ENCODE measurements at regions not wholly inside any gene's neighbourhood (a gene's known extent, or its start where the extent isn't known, plus 50 kb on each side); places are given as distances from the start of the nearest gene placed in this dataset.

DNA sequence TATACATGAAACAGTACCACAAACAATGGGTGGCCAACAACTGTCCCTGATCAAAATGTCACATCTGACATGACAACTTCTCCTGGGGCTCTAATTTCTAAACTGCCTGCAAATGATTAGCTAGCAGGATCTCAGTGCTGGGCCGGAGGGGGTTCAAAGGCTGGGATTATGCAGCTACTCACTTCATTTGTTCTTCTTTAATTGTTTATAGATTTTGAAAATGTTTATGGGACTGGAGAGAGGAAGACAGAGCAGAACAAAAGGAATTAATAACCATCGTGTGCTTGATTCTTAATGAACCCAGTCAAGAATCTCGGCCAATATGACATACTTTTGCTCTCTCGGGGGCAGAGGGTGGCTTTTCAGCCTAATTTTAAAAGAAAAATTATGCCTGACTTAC is 313.6 kb downstream of the NSG2 start:
- DNase-seq (ENCODE audit: low read depth, low spot score) (no peak), ATAC-seq (no peak), FAIRE-seq (no peak)
- no peak overlapping the region for H3K4me3 ChIP-seq
- no peaks in the 10 kb centered on the region for H3K9me3 ChIP-seq (replicated peaks; ENCODE audit: control insufficient read depth, insufficient read depth, low read length)
- intact Hi-C loops (cut with micrococcal nuclease; ENCODE audit: unreplicated experiment): no loop called here
- H3K36me3 ChIP-seq (ENCODE audit: control insufficient read depth in 2 of 2, insufficient read depth in 2 of 2, low read length in 1 of 2): no peaks in the 10 kb centered on the region
- H3K27ac ChIP-seq (ENCODE audit: control insufficient read depth, insufficient read depth): no peak overlapping the region
- H3K4me2 ChIP-seq (ENCODE audit: control insufficient read depth, insufficient read depth): no peak overlapping the region
- no TSS peak for BruUV-seq (replicated peaks)
- POLR2A ChIA-PET: no interaction called here
- H2AFZ ChIP-seq (ENCODE audit: control insufficient read depth, low read depth, low read length): no peak overlapping the region
- SMC1A ChIA-PET (ENCODE audit: uncharacterized antibody, unreplicated experiment): no interaction called here
- WGBS (ENCODE audit: insufficient coverage, insufficient replicate concordance, low lambda C conversion rate, missing lambda C conversion rate): 5% methylated on average over 4 of the region's 4 CpGs
- no peaks in the 10 kb centered on the region for H3K79me2 ChIP-seq (ENCODE audit: control insufficient read depth, insufficient read depth, low read length)
- in situ Hi-C loops (cut with MboI): no loop called here
- no peaks in the 10 kb centered on the region for H3K4me1 ChIP-seq (ENCODE audit: control insufficient read depth, insufficient read depth, low read length)
- RAD21 ChIA-PET (ENCODE audit: unreplicated experiment): no interaction called here
- no peaks in the 10 kb centered on the region for H4K20me1 ChIP-seq (ENCODE audit: control insufficient read depth, insufficient read depth)
- CTCF ChIA-PET: no interaction called here
- no peaks in the 10 kb centered on the region for H3K27me3 ChIP-seq (replicated peaks in 1 of 2; ENCODE audit: control insufficient read depth in 2 of 2, insufficient read depth in 2 of 2, low read length in 1 of 2)
- no peak overlapping the region for H3K9ac ChIP-seq (ENCODE audit: control insufficient read depth, insufficient read depth, low read length)
- TF ChIP-seq CHD1 (IDR thresholded peaks at IDR 0.05; ENCODE audit: low read depth, low read length): no peak
- TF ChIP-seq, protein P1, sequence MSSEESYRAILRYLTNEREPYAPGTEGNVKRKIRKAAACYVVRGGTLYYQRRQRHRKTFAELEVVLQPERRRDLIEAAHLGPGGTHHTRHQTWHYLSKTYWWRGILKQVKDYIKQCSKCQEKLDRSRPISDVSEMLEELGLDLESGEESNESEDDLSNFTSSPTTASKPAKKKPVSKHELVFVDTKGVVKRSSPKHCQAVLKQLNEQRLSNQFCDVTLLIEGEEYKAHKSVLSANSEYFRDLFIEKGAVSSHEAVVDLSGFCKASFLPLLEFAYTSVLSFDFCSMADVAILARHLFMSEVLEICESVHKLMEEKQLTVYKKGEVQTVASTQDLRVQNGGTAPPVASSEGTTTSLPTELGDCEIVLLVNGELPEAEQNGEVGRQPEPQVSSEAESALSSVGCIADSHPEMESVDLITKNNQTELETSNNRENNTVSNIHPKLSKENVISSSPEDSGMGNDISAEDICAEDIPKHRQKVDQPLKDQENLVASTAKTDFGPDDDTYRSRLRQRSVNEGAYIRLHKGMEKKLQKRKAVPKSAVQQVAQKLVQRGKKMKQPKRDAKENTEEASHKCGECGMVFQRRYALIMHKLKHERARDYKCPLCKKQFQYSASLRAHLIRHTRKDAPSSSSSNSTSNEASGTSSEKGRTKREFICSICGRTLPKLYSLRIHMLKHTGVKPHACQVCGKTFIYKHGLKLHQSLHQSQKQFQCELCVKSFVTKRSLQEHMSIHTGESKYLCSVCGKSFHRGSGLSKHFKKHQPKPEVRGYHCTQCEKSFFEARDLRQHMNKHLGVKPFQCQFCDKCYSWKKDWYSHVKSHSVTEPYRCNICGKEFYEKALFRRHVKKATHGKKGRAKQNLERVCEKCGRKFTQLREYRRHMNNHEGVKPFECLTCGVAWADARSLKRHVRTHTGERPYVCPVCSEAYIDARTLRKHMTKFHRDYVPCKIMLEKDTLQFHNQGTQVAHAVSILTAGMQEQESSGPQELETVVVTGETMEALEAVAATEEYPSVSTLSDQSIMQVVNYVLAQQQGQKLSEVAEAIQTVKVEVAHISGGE (CRISPR knock-in tag; IDR thresholded peaks at IDR 0.05): no peak
- no peak for TF ChIP-seq KAT2A (conservative IDR thresholded peaks at IDR 0.05; ENCODE audit: control insufficient read depth, low read depth, low read length)
- TF ChIP-seq DPF2 (IDR thresholded peaks at IDR 0.05): no peak
- no peak for TF ChIP-seq SUZ12 (IDR thresholded peaks at IDR 0.05; ENCODE audit: unreplicated experiment)
- no peak for TF ChIP-seq SREBF2 (IDR thresholded peaks at IDR 0.05; ENCODE audit: low read length)
- TF ChIP-seq, protein P2, sequence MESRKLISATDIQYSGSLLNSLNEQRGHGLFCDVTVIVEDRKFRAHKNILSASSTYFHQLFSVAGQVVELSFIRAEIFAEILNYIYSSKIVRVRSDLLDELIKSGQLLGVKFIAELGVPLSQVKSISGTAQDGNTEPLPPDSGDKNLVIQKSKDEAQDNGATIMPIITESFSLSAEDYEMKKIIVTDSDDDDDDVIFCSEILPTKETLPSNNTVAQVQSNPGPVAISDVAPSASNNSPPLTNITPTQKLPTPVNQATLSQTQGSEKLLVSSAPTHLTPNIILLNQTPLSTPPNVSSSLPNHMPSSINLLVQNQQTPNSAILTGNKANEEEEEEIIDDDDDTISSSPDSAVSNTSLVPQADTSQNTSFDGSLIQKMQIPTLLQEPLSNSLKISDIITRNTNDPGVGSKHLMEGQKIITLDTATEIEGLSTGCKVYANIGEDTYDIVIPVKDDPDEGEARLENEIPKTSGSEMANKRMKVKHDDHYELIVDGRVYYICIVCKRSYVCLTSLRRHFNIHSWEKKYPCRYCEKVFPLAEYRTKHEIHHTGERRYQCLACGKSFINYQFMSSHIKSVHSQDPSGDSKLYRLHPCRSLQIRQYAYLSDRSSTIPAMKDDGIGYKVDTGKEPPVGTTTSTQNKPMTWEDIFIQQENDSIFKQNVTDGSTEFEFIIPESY (IDR thresholded peaks at IDR 0.05): no peak
- TF ChIP-seq, protein P3, sequence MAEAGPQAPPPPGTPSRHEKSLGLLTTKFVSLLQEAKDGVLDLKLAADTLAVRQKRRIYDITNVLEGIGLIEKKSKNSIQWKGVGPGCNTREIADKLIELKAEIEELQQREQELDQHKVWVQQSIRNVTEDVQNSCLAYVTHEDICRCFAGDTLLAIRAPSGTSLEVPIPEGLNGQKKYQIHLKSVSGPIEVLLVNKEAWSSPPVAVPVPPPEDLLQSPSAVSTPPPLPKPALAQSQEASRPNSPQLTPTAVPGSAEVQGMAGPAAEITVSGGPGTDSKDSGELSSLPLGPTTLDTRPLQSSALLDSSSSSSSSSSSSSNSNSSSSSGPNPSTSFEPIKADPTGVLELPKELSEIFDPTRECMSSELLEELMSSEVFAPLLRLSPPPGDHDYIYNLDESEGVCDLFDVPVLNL (IDR thresholded peaks at IDR 0.05; ENCODE audit: low read depth, low read length): no peak
- no peak for TF ChIP-seq GABPA (IDR thresholded peaks at IDR 0.05; ENCODE audit: low read depth)
- TF ChIP-seq, protein P4, sequence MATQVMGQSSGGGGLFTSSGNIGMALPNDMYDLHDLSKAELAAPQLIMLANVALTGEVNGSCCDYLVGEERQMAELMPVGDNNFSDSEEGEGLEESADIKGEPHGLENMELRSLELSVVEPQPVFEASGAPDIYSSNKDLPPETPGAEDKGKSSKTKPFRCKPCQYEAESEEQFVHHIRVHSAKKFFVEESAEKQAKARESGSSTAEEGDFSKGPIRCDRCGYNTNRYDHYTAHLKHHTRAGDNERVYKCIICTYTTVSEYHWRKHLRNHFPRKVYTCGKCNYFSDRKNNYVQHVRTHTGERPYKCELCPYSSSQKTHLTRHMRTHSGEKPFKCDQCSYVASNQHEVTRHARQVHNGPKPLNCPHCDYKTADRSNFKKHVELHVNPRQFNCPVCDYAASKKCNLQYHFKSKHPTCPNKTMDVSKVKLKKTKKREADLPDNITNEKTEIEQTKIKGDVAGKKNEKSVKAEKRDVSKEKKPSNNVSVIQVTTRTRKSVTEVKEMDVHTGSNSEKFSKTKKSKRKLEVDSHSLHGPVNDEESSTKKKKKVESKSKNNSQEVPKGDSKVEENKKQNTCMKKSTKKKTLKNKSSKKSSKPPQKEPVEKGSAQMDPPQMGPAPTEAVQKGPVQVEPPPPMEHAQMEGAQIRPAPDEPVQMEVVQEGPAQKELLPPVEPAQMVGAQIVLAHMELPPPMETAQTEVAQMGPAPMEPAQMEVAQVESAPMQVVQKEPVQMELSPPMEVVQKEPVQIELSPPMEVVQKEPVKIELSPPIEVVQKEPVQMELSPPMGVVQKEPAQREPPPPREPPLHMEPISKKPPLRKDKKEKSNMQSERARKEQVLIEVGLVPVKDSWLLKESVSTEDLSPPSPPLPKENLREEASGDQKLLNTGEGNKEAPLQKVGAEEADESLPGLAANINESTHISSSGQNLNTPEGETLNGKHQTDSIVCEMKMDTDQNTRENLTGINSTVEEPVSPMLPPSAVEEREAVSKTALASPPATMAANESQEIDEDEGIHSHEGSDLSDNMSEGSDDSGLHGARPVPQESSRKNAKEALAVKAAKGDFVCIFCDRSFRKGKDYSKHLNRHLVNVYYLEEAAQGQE (IDR thresholded peaks at IDR 0.05; ENCODE audit: low read depth, low read length): no peak
- no peak for TF ChIP-seq ZNF217 (IDR thresholded peaks at IDR 0.05)
- TF ChIP-seq, protein P5, sequence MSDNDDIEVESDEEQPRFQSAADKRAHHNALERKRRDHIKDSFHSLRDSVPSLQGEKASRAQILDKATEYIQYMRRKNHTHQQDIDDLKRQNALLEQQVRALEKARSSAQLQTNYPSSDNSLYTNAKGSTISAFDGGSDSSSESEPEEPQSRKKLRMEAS (IDR thresholded peaks at IDR 0.05; ENCODE audit: low read depth, low read length): no peak
- TF ChIP-seq LARP7 (IDR thresholded peaks at IDR 0.05): no peak
- no peak for TF ChIP-seq ZNF622 (IDR thresholded peaks at IDR 0.05)
- TF ChIP-seq EP300 (IDR thresholded peaks at IDR 0.05; ENCODE audit: borderline replicate concordance in 1 of 2, control insufficient read depth in 1 of 2, low read depth in 2 of 2, low read length in 2 of 2): no peak
- TF ChIP-seq IRF4 (IDR thresholded peaks at IDR 0.05; ENCODE audit: low read depth, low read length): no peak
- TF ChIP-seq CBX3 (IDR thresholded peaks at IDR 0.05; ENCODE audit: borderline replicate concordance, low read depth): no peak

Measured in GM12878 (cell line).